Panc1 (cell line): ENCODE measurements at regions not wholly inside any gene's neighbourhood (a gene's known extent, or its start where the extent isn't known, plus 50 kb on each side); places are given as distances from the start of the nearest gene placed in this dataset.
A peak's percentile ranks its signal among the peaks of the same experiment; 100 is the strongest.

Experiments used
- POLR2AphosphoS5 ChIP-seq: IDR thresholded peaks from 2 replicates; pipeline ENCODE4 v1.6.1; 2012; ENCODE audit warnings: mild to moderate bottlenecking, low read depth, low read length, moderate library complexity
- REST ChIP-seq, 2 experiments: IDR thresholded peaks; 2 replicates each; pipeline ENCODE4 v1.6.1; 2011 to 2012; ENCODE audit warnings: low read depth in 2 of 2, control low read depth in 1 of 2, low read length in 1 of 2, mild to moderate bottlenecking in 1 of 2, moderate library complexity in 1 of 2; ENCODE audit not compliant: insufficient read depth in 1 of 2
- TF ChIP-seq, protein P1 (sequence below): fragments of 450-650 bp; IDR thresholded peaks from 2 replicates; pipeline ENCODE4 v1.5.1; 2017; ENCODE audit warnings: mild to moderate bottlenecking

GRCh38 chr1:30106125-30106524, 617.3 kb downstream of the MATN1 start:
- TF ChIP-seq, protein P1, sequence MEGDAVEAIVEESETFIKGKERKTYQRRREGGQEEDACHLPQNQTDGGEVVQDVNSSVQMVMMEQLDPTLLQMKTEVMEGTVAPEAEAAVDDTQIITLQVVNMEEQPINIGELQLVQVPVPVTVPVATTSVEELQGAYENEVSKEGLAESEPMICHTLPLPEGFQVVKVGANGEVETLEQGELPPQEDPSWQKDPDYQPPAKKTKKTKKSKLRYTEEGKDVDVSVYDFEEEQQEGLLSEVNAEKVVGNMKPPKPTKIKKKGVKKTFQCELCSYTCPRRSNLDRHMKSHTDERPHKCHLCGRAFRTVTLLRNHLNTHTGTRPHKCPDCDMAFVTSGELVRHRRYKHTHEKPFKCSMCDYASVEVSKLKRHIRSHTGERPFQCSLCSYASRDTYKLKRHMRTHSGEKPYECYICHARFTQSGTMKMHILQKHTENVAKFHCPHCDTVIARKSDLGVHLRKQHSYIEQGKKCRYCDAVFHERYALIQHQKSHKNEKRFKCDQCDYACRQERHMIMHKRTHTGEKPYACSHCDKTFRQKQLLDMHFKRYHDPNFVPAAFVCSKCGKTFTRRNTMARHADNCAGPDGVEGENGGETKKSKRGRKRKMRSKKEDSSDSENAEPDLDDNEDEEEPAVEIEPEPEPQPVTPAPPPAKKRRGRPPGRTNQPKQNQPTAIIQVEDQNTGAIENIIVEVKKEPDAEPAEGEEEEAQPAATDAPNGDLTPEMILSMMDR, result peak; percentile 43
- TF ChIP-seq POLR2AphosphoS5, result no peak
- TF ChIP-seq REST (IDR thresholded peaks at IDR 0.05; ENCODE audit: insufficient read depth in 1 of 2, low read depth in 2 of 2, low read length in 1 of 2), result no peak
